Left lung (tissue), 4 donors: ENCODE measurements at regions not wholly inside any gene's neighbourhood (a gene's known extent, or its start where the extent isn't known, plus 50 kb on each side); places are given as distances from the start of the nearest gene placed in this dataset.

Experiments used
- ATAC-seq: fragments of 200-7000 bp; cut with Tn5 transposase; one replicate; pipeline ENCODE4 v1.9.1; 2020; ENCODE audit warnings: moderate library complexity
- DNase-seq, 4 donors: peaks; one replicate each; pipeline ENCODE4 v3.0.0-alpha.2; 2013 to 2020
- H3K27ac ChIP-seq, 2 donors: fragments of 200-600 bp; sonication (generic) in 1 of 2; one replicate each; pipeline versions ENCODE4 v1.5.0 to v1.8.0; 2020 to 2021
- H3K27me3 ChIP-seq, 2 donors: fragments of 200-600 bp; sonication (generic) in 1 of 2; one replicate each; pipeline versions ENCODE4 v1.5.0 to v1.8.0; 2020 to 2021
- H3K36me3 ChIP-seq, 2 donors: fragments of 200-600 bp; sonication (generic) in 1 of 2; one replicate each; pipeline versions ENCODE4 v1.5.0 to v1.8.0; 2020 to 2021
- H3K4me1 ChIP-seq, 2 donors: fragments of 200-600 bp; one replicate each; pipeline ENCODE4 v1.8.0; 2021
- H3K4me3 ChIP-seq, 2 donors: fragments of 200-600 bp; sonication (generic) in 1 of 2; one replicate each; pipeline versions ENCODE4 v1.5.0 to v1.8.0; 2020 to 2021; ENCODE audit warnings: mild to moderate bottlenecking in 1 of 2
- H3K9me3 ChIP-seq, 2 donors: fragments of 200-600 bp; sonication (generic) in 1 of 2; one replicate each; pipeline versions ENCODE4 v1.5.0 to v1.8.0; 2020 to 2021
- intact Hi-C, 2 donors: fragments of 100-400 bp; cut with DNase I; formaldehyde crosslinking; loops; one replicate each; pipeline versions ENCODE4 v1.11.2 to v1.14.2; 2022
- TF ChIP-seq, protein P1 (sequence below), 2 donors: fragments of 200-600 bp; sonication (generic) in 1 of 2; IDR thresholded peaks; one replicate each; pipeline versions ENCODE4 v1.5.0 to v1.8.0; 2021; ENCODE audit warnings: antibody characterized with exemption in 2 of 2
- donor health status: DM: no; HTN: yes; CAD: no.
- donor health status: DM: no; HTN: no; CAD: no.

GRCh38 chr5:118156181-118156580 lies 832.2 kb downstream of the DTWD2 start:
- H3K27me3 ChIP-seq = no peaks in the 10 kb centered on the region
- ATAC-seq = no peak
- peak in 2 of 4 donors; percentile 3 to 5 for DNase-seq
- H3K4me3 ChIP-seq = no peak overlapping the region
- TF ChIP-seq, protein P1, sequence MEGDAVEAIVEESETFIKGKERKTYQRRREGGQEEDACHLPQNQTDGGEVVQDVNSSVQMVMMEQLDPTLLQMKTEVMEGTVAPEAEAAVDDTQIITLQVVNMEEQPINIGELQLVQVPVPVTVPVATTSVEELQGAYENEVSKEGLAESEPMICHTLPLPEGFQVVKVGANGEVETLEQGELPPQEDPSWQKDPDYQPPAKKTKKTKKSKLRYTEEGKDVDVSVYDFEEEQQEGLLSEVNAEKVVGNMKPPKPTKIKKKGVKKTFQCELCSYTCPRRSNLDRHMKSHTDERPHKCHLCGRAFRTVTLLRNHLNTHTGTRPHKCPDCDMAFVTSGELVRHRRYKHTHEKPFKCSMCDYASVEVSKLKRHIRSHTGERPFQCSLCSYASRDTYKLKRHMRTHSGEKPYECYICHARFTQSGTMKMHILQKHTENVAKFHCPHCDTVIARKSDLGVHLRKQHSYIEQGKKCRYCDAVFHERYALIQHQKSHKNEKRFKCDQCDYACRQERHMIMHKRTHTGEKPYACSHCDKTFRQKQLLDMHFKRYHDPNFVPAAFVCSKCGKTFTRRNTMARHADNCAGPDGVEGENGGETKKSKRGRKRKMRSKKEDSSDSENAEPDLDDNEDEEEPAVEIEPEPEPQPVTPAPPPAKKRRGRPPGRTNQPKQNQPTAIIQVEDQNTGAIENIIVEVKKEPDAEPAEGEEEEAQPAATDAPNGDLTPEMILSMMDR (IDR thresholded peaks at IDR 0.05) = no peak
- no peak overlapping the region for H3K27ac ChIP-seq
- H3K36me3 ChIP-seq = no peaks in the 10 kb centered on the region
- intact Hi-C loops = no loop called here
- H3K9me3 ChIP-seq = peaks cover 0 to 4% of the 10 kb centered on the region in 2 donors
- H3K4me1 ChIP-seq = no peaks in the 10 kb centered on the region

- Histone ChIP-seq H3K27ac (no peak overlapping the region), H3K4me3 (no peak overlapping the region), H3K36me3 (no peaks in the 10 kb centered on the region), H3K27me3 (no peaks in the 10 kb centered on the region), H3K4me1 (no peaks in the 10 kb centered on the region), H3K9me3 (peaks cover 0 to 4% of the 10 kb centered on the region in 2 donors)
- intact Hi-C loops = no loop called here
- TF ChIP-seq, protein P1 (IDR thresholded peaks at IDR 0.05) = no peak
- ATAC-seq = no peak
- no peak for DNase-seq
Measured at GRCh38 chr5:118146824-118147223, 841.5 kb downstream of the DTWD2 start.

DNA sequence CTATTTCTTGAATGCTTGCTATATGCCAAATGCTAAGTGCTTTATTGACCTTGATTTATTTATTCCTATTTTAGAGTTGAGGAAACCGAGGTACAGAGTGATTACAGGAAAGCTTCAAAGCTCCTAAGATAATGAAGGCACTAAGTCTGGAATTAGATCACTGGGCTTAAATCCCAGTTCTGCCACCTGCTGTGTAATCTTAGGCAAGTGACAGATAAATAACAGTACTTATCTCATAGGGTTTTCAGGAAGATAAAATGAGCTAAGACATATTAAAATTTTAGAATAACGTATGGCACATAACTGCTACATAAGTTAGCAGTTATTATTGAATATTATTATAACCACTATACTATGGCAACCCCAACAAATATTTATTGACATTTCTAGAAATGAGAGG lies 843.8 kb downstream of the DTWD2 start:
- Histone ChIP-seq H3K27ac (no peak overlapping the region), H3K4me1 (no peaks in the 10 kb centered on the region), H3K27me3 (no peaks in the 10 kb centered on the region), H3K9me3 (no peaks in the 10 kb centered on the region), H3K4me3 (no peak overlapping the region), H3K36me3 (no peaks in the 10 kb centered on the region)
- no peak for ATAC-seq
- no peak for DNase-seq
- intact Hi-C loops = no loop called here
- TF ChIP-seq, protein P1 (IDR thresholded peaks at IDR 0.05) = no peak

DNA sequence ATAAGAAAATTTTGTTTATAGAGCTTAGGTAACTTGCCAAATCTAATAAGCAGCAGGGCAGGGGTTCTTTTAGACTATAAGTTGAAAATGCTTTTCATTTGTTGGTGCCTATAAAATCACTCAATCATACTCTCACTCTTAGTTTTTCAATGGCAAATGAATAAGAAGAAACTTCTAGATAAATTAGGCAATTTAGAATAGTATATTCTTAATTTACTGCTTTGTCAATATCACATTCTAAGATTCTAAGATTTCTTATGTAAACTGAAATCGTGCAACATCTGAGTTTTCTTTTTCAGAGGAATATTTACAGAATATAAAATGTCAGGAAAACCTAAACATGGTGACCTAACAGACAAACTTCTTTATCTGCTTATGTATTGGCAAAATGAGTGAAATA lies 849.0 kb downstream of the DTWD2 start:
- no peak overlapping the region for H3K4me3 ChIP-seq
- H3K4me1 ChIP-seq = no peaks in the 10 kb centered on the region
- ATAC-seq = no peak
- no peaks in the 10 kb centered on the region for H3K9me3 ChIP-seq
- no peaks in the 10 kb centered on the region for H3K36me3 ChIP-seq
- no peak for DNase-seq
- TF ChIP-seq, protein P1 (IDR thresholded peaks at IDR 0.05) = no peak
- no peaks in the 10 kb centered on the region for H3K27me3 ChIP-seq
- no peak overlapping the region for H3K27ac ChIP-seq
- intact Hi-C loops = no loop called here

GRCh38 chr5:118126159-118126558 lies 862.2 kb downstream of the DTWD2 start:
- ATAC-seq (no peak), DNase-seq (no peak)
- Histone ChIP-seq H3K9me3 (no peaks in the 10 kb centered on the region), H3K27me3 (no peaks in the 10 kb centered on the region), H3K4me1 (no peaks in the 10 kb centered on the region), H3K4me3 (no peak overlapping the region), H3K36me3 (no peaks in the 10 kb centered on the region), H3K27ac (no peak overlapping the region)
- TF ChIP-seq, protein P1 (IDR thresholded peaks at IDR 0.05) = no peak
- intact Hi-C loops = no loop called here
